ENCODE measurements at regions not wholly inside any gene's neighbourhood (a gene's known extent, or its start where the extent isn't known, plus 50 kb on each side); places are given as distances from the start of the nearest gene placed in this dataset.

- DNase-seq (ENCODE audit: low spot score) = no peak
Observed at GRCh38 chr2:199627417-199627816, 169.7 kb upstream of the SATB2 start.

- DNase-seq (ENCODE audit: low spot score) = no peak
Observed at GRCh38 chr2:199624958-199625357, 167.2 kb upstream of the SATB2 start.

GRCh38 chr2:199612509-199613130, 154.9 kb upstream of the SATB2 start:
- DNase-seq (ENCODE audit: low spot score) = no peak

- DNase-seq (ENCODE audit: low spot score) = no peak
Observed at GRCh38 chr2:199607914-199608313, 150.2 kb upstream of the SATB2 start.

- no peak for DNase-seq (ENCODE audit: low spot score)
Observed at GRCh38 chr2:199606193-199606780, 148.5 kb upstream of the SATB2 start.

- DNase-seq (ENCODE audit: low spot score) = peak; percentile 21
Observed at GRCh38 chr2:199603721-199604291, 146.1 kb upstream of the SATB2 start.

- DNase-seq (ENCODE audit: low spot score) = no peak
Observed at GRCh38 chr2:199602896-199603717, 145.4 kb upstream of the SATB2 start.

GRCh38 chr2:199602271-199602895, 144.6 kb upstream of the SATB2 start:
- DNase-seq (ENCODE audit: low spot score) = no peak

GRCh38 chr2:199596549-199596948, 138.8 kb upstream of the SATB2 start:
- DNase-seq (ENCODE audit: low spot score) = peak; percentile 25

- DNase-seq (ENCODE audit: low spot score) = no peak
Observed at GRCh38 chr2:199594443-199594842, 136.7 kb upstream of the SATB2 start.

- no peak for DNase-seq (ENCODE audit: low spot score)
Observed at GRCh38 chr2:199591826-199592225, 134.1 kb upstream of the SATB2 start.

GRCh38 chr2:199590321-199591203, 132.8 kb upstream of the SATB2 start:
- no peak for DNase-seq (ENCODE audit: low spot score)

- DNase-seq (ENCODE audit: low spot score) = no peak
Observed at GRCh38 chr2:199589306-199589705, 131.6 kb upstream of the SATB2 start.

GRCh38 chr2:199588054-199588453, 130.3 kb upstream of the SATB2 start:
- DNase-seq (ENCODE audit: low spot score) = no peak

GRCh38 chr2:199586646-199587045, 128.9 kb upstream of the SATB2 start:
- DNase-seq (ENCODE audit: low spot score) = no peak

- no peak for DNase-seq (ENCODE audit: low spot score)
Observed at GRCh38 chr2:199583676-199584075, 125.9 kb upstream of the SATB2 start.

- DNase-seq (ENCODE audit: low spot score) = peak; percentile 18
Observed at GRCh38 chr2:199581935-199582360, 124.2 kb upstream of the SATB2 start.

- DNase-seq (ENCODE audit: low spot score) = no peak
Observed at GRCh38 chr2:199581408-199581807, 123.7 kb upstream of the SATB2 start.

GRCh38 chr2:199575416-199575815, 117.7 kb upstream of the SATB2 start:
- no peak for DNase-seq (ENCODE audit: low spot score)

GRCh38 chr2:199572571-199572970, 114.8 kb upstream of the SATB2 start:
- DNase-seq (ENCODE audit: low spot score) = no peak

- no peak for DNase-seq (ENCODE audit: low spot score)
Observed at GRCh38 chr2:199570934-199571333, 113.2 kb upstream of the SATB2 start.
